Skin of body (tissue), 1 donor: ENCODE measurements at regions not wholly inside any gene's neighbourhood (a gene's known extent, or its start where the extent isn't known, plus 50 kb on each side); places are given as distances from the start of the nearest gene placed in this dataset.
A peak's percentile ranks its signal among the peaks of the same experiment; 100 is the strongest.
"Not testable (repeated sequence)": the region's sequence is repeated elsewhere in the genome, so short reads cannot be mapped to it uniquely, and the experiment has no call there.

Source experiments
- DNase-seq: peaks from one replicate; lab custom pipeline; 2025; lab: John Stamatoyannopoulos, UW

DNA sequence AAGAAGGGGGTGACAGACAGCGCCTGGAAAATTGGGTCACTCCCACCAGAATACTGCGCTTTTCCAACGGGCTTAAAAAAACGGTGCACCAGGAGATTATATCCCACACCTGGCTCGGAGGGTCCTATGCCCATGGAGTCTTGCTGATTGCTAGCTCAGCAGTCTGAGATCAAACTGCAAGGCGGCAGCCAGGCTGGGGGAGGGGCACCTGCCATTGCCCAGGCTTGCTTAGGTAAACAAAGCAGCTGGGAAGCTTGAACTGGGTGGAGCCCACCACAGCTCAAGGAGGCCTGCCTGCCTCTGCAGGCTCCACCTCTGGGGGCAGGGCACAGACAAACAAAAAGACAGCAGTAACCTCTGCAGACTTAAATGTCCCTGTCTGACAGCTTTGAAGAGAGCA, 84.0 kb upstream of the IRAK1BP1 start:
- DNase-seq = not testable (repeated sequence)

DNA sequence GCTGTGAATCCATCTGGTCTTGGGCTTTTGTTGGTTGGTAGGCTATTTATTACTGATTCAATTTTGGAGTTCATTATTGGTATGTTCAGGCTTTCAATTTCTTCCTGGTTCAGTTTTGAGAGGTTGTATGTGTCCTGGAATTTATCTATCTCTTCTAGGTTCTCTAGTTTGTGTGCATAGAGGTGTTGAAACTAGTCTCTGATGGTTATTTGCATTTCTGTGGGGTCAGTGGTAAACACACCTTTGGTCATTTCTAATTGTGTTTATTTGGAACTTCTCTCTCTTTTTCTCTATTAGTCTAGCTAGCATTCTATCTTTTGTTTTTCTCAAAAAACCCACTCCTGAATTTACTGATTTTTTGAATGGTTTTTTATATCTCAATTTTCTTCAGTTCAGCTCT, 70.1 kb upstream of the IRAK1BP1 start:
- DNase-seq = no peak

DNA sequence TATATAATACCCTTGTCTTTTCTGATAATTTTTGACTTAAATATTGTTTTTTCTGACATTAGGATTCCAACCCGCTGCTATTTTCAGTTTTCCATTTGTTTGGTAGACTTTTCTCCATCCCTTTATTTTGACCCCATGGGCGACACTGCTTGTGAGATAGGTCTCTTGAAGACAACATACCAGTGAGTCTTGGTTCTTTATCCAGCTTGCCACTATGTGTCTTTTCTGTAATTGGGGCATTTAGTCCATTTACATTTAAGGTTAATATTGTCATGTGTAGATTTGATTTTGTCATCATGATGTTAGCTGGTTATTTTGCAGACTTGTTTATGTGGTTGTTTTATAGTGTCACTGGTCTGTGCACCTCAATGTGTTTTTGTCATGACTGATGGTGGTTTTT, 67.7 kb upstream of the IRAK1BP1 start:
- DNase-seq = no peak

DNA sequence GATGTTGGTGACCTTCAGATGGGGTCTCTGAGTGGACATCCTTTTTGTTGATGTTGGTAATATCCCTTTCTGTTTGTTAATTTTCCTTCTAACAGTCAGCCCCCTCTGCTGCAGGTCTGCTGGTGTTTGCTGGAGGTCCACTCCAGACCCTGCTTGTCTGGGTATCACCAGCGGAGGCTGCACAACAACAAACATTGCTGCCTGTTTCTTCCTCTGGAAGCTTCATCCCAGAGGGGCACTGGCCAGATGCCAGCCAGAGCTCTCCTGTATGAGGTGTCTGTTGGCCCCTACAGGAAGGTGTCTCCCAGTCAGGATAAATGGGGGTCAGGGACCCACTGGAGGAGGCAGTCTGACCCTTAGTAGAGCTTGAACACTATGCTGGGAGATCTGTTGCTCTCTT, 60.6 kb upstream of the IRAK1BP1 start:
- not testable (repeated sequence) for DNase-seq

DNA sequence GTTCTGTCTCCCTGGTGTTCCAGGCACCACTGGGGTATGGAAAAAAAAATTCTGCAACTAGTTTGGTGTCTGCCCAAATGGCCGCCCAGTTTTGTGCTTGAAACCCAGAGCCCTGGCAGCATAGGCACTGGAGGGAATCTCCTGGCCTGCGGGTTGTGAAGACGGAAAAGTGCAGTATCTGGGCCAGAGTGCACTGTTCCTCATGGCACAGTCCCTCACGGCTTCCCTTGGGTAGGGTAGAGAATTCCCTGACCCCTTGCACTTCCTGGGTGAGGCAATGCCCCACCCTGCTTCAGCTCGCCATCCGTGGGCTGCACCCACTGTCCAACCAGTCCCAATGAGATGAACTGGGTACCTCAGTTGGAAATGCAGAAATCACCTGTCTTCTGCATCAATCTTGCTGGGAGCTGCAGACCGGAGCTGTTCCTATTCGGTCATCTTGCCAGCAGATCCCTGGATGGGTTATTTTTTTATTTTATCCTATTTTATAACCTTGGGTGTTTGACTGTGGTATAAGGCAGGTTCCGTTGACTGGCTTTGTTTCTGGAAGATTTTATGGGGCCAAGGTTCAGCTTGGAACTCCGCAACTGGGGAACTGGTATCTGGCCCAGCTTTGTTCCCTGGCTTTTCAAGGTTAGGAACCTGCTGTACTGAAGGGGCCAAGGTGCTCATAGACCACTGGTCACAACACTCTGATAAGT, 59.5 kb upstream of the IRAK1BP1 start:
- not testable (repeated sequence) for DNase-seq

DNA sequence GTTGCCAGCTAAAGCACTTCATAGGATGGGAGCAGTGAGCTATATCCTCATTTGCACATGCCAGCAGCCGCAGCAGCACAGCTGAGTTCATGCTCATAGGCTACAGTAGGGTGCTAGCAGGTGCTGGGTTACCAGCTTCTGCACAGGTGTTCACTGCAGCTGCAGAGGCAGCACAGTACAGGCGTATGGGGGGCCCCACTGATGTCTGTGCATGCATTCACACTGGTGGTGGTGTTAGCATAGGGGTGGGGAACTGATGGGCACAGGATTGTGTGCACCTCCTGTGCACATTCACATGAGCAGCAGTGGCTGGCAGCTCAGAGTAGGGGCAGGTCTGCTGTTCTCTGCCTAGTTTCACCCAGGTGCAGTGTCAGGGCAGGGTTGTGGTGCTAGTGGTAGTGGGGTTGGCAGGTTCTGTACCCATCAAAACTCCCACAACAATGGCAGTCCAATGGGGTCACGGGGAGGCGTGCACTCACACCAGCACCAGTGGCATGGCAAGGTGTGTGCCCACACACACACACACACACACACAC, 58.9 kb upstream of the IRAK1BP1 start:
- no peak for DNase-seq

DNA sequence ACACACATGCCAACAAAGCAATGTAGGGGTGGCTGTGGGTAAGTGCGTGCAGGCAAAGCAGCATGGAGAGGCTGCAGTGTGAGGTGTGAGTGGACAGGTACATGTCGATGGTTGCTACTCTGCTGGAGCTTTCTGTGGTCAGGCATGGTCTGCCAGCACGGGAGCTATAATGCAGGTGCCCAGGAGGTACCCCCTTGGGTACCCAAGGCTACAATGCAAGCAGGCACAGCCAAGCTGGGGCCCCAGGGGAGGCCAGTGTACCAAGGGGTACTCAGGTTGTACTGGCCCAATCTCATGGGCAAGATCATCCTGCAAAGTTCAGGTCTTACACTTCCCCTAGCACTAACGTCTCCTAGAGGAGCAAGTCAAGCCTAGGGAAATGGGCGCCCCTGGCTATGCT, 58.4 kb upstream of the IRAK1BP1 start:
- DNase-seq = no peak

DNA sequence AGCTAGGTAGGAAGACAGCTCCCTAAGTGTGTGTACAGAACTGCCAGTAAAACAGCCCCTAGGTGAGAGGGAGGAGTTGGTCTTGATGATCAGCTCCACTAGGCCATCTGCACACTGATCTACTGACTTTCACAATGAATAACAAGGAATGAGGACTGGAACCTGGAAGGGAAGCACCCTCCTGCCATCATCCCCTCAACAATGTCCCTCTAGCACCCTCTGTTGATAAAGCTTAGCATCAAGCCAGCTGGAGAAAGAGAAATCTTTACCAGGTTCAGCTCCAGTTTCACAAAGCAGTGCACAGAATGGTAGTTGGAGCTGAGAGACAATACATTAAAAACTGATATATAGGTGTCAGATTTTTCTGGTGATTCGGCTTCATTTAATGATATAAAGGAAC, 57.2 kb upstream of the IRAK1BP1 start:
- peak; percentile 31 for DNase-seq

DNA sequence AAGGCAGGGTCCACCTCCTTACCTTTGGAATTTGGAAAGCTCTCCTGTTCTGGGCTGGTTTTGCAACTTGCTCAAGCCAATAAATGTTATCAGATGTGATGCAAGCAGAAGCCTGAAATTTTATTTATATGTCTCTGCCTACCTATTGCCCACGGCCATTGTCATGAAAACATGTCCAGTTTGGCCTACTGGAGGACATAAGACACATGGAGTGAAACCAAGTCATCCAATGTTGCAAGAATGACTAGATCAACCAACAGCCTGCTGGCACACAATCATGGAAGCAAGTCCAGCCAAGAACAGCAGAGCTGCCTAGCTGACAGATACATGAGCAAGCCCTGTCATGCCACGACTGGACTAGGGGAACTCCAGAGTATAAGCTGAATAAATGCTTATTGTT, 56.7 kb upstream of the IRAK1BP1 start:
- DNase-seq = no peak
